Medulla oblongata (tissue), 1 donor: ENCODE measurements at regions not wholly inside any gene's neighbourhood (a gene's known extent, or its start where the extent isn't known, plus 50 kb on each side); places are given as distances from the start of the nearest gene placed in this dataset.
"Not testable (repeated sequence)": the region's sequence is repeated elsewhere in the genome, so short reads cannot be mapped to it uniquely, and the experiment has no call there.

Experiments used
- DNase-seq: peaks from one replicate; pipeline ENCODE4 v3.0.0-alpha.2; 2015; ENCODE audit errors: extremely low spot score

- DNase-seq: no peak
These were observed 76.6 kb upstream of the ZNF644 start for GRCh38 chr1:91098299-91098906.

DNA sequence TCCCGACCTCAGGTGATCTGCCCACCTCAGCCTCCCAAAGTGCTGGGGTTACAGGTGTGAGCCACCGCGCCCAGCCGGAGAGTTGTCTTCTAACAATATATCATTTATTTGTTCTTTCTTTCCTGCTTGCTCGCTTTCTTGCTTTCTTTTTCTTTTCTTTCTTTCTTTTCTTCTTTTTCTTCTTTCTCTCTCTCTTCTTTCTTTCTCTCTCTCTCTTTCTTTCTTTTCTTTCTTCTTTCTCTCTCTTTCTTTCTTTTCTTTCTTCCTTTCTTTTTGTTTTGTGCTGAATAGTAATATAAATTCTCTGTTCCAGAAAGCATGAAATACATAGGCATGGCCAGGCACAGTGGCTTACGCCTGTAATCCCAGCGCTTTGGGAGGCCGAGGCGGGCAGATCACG lies 73.5 kb upstream of the ZNF644 start:
- not testable (repeated sequence) for DNase-seq

- no peak for DNase-seq
These were observed 70.7 kb upstream of the ZNF644 start for GRCh38 chr1:91092503-91092902.

GRCh38 chr1:91091812-91092211 lies 70.0 kb upstream of the ZNF644 start:
- no peak for DNase-seq

GRCh38 chr1:91080650-91081049 lies 58.8 kb upstream of the ZNF644 start:
- DNase-seq: no peak

DNA sequence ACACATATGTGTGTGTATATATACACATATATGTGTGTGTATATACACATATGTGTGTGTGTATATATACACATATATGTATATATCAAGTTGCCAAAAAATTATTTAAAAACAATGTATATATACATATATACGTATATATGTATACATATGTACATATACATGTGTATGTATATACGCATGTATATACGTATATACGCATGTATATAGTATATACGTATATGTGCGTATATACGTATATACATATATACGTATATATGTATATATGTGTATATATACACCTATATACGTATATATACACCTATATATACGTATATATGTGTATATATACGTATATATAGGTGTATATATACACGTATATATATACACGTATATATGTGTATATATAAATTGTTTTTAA lies 57.0 kb upstream of the ZNF644 start:
- no peak for DNase-seq

DNA sequence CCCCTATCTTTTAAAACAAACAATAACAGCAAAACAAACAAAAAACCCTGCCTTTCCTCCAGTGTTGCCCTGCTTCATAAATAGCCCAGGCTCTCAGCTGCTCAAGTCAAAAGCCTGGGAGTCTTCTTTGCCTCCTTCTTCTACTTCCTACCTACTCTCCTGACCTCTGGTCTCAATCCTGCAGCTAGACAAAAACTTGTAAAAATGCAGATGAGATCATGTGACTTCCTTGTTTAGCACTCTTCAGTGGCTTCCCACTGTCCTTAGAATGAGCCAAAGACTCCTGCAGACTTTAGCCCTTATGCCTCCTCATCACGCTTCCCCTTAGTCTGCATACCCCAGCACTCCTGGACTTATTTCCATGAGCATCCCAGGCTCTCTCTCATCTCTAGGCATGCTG lies 55.0 kb upstream of the ZNF644 start:
- DNase-seq: no peak

DNA sequence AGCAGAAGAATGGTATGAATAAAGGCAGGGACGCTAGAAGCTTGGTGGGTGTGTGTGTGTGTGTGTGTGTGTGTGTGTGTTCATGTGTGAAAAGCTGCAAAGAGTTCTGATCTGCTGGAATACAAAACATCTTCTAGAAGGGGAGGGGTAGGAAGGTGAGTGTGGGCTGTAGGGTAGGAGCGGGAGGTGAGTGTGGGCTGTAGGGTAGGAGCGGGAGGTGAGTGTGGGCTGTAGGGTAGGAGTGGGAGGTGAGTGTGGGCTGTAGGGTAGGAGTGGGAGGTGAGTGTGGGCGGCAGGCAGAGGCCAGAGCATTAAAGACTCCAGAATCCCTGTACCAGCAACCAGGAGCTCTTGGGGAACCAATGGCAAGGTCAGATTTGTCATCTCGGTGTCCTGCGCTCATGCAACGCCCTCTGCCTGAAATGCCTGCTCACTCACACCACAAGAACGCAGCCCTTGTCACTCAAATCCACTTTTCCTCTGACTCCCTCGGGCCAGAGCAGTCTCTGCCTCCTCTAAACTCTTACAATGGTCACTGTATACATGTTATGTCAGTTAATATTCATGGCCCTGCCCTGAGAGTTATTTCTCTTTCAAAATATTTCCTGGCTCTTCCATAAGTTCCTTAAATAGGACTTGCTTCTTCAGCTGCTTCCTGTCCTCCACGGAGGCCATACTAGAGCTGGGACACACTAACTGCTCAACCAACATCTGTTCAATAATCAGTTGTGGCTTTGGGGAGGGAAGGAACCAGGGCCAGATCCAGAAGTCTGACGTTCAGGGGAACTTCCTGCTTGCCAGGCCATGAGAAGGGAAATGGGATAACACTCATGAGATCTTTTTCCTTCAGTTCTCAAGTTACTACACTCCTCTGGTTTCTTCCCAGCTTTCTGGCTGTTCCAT lies 53.6 kb upstream of the ZNF644 start:
- DNase-seq: no peak

- no peak for DNase-seq
These were observed 51.5 kb upstream of the ZNF644 start for GRCh38 chr1:91073299-91073698.

DNA sequence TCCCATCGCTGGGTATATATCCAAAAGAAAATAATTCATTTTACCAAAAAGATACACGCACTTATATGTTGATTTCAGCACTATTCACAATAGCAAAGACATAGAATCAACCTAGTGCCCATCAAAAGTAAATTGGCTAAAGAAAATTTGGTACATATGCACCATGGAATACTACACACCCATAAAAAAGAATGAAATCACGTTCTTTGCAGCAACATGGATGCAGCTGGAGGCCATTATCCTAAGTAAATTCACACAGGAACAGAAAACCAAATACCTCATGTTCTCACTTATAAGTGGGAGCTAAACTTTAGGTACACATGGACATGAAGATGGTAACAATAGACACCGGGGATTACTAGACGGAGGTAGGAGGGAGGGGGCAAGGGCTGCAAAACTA lies 50.0 kb upstream of the ZNF644 start:
- DNase-seq: no peak
